ENCODE measurements at regions not wholly inside any gene's neighbourhood (a gene's known extent, or its start where the extent isn't known, plus 50 kb on each side); places are given as distances from the start of the nearest gene placed in this dataset.
A peak's percentile ranks its signal among the peaks of the same experiment; 100 is the strongest.

- Histone ChIP-seq H3K4me2 (peak overlapping the region; percentile 48), H3K4me3 (no peak overlapping the region), H3K36me3 (ENCODE audit: low read depth) (no peaks in the 10 kb centered on the region), H3K4me1 (replicated peaks; ENCODE audit: insufficient read depth) (peaks cover 72% of the 10 kb centered on the region), H2AFZ (no peak overlapping the region), H4K20me1 (ENCODE audit: insufficient read depth) (no peaks in the 10 kb centered on the region), H3K79me2 (ENCODE audit: low read depth) (no peaks in the 10 kb centered on the region), H3K9me2 (ENCODE audit: insufficient read depth) (no peaks in the 10 kb centered on the region), H3K27ac (peak overlapping the region; percentile 96), H3K27me3 (ENCODE audit: insufficient read depth, low read depth) (no peaks in the 10 kb centered on the region), H3K9me3 (ENCODE audit: insufficient read depth, low read depth) (peaks cover 11% of the 10 kb centered on the region; the same call in 1 of the 2 replicates), H3F3A (ENCODE audit: insufficient read depth, low read depth) (peaks cover 32% of the 10 kb centered on the region)
- POLR2A ChIA-PET (ENCODE audit: unreplicated experiment), result interaction anchor here (0.6 to 0.8 kb wide), 2 partner anchors 39 to 71 kb away, joined by 4 to 8 read pairs; no protein-coding TSS in a partner anchor
- peak; percentile 49 to 95 for DNase-seq
- no TSS peak for BruUV-seq (replicated peaks)
- TF ChIP-seq EZH2 (IDR thresholded peaks at IDR 0.05; ENCODE audit: low read depth), result no peak
- TF ChIP-seq CTCF (conservative IDR thresholded peaks at IDR 0.05), result no peak
- CTCF ChIA-PET, result no interaction called here
- intact Hi-C loops (cut with micrococcal nuclease; ENCODE audit: unreplicated experiment), result loop anchor here (1.0 kb wide), 1 partner anchor 9 kb away; no protein-coding TSS in a partner anchor
Observed at GRCh38 chr1:209389258-209389657, 194.3 kb upstream of the CAMK1G start.

- intact Hi-C loops (cut with micrococcal nuclease; ENCODE audit: unreplicated experiment), result loop anchor here (1.0 to 10.0 kb wide), 2 partner anchors 8 to 265 kb away; partner anchors contain the start of gene LAMB3
- H3F3A ChIP-seq (ENCODE audit: insufficient read depth, low read depth), result peaks cover 28% of the 10 kb centered on the region
- H2AFZ ChIP-seq, result no peak overlapping the region
- no peaks in the 10 kb centered on the region for H3K36me3 ChIP-seq (ENCODE audit: low read depth)
- H3K4me2 ChIP-seq, result peak overlapping the region; percentile 37
- ChIA-PET POLR2A (ENCODE audit: unreplicated experiment) (interaction anchor here (0.6 to 0.8 kb wide), 2 partner anchors 38 to 71 kb away, joined by 4 to 8 read pairs; no protein-coding TSS in a partner anchor), CTCF (no interaction called here)
- no TSS peak for BruUV-seq (replicated peaks)
- no peaks in the 10 kb centered on the region for H3K79me2 ChIP-seq (ENCODE audit: low read depth)
- H3K4me1 ChIP-seq (replicated peaks; ENCODE audit: insufficient read depth), result peaks cover 65% of the 10 kb centered on the region
- H3K9me2 ChIP-seq (ENCODE audit: insufficient read depth), result no peaks in the 10 kb centered on the region
- DNase-seq, result no peak
- H4K20me1 ChIP-seq (ENCODE audit: insufficient read depth), result no peaks in the 10 kb centered on the region
- H3K27me3 ChIP-seq (ENCODE audit: insufficient read depth, low read depth), result no peaks in the 10 kb centered on the region
- H3K9me3 ChIP-seq (ENCODE audit: insufficient read depth, low read depth), result peaks cover 11% of the 10 kb centered on the region; the same call in 1 of the 2 replicates
- H3K27ac ChIP-seq, result peak overlapping the region; percentile 96
- H3K4me3 ChIP-seq, result no peak overlapping the region
- no peak for TF ChIP-seq EZH2 (IDR thresholded peaks at IDR 0.05; ENCODE audit: low read depth)
- no peak for TF ChIP-seq CTCF (conservative IDR thresholded peaks at IDR 0.05)
Observed at GRCh38 chr1:209389975-209390374, 193.5 kb upstream of the CAMK1G start.

GRCh38 chr1:209390764-209391163 is 192.8 kb upstream of the CAMK1G start:
- Histone ChIP-seq H3K4me1 (replicated peaks; ENCODE audit: insufficient read depth) (peaks cover 60% of the 10 kb centered on the region), H3K4me3 (no peak overlapping the region), H3K27ac (0 out of 2 replicates have a peak overlapping the region, but pooled peaks have one; percentile 3), H3K27me3 (ENCODE audit: insufficient read depth, low read depth) (no peaks in the 10 kb centered on the region), H3K36me3 (ENCODE audit: low read depth) (no peaks in the 10 kb centered on the region), H3K9me3 (ENCODE audit: insufficient read depth, low read depth) (peaks cover 8% of the 10 kb centered on the region; the same call in 1 of the 2 replicates), H3K4me2 (peak overlapping the region; percentile 14), H2AFZ (no peak overlapping the region), H4K20me1 (ENCODE audit: insufficient read depth) (no peaks in the 10 kb centered on the region), H3K79me2 (ENCODE audit: low read depth) (no peaks in the 10 kb centered on the region), H3K9me2 (ENCODE audit: insufficient read depth) (no peaks in the 10 kb centered on the region), H3F3A (ENCODE audit: insufficient read depth, low read depth) (peaks cover 26% of the 10 kb centered on the region)
- TF ChIP-seq EZH2 (IDR thresholded peaks at IDR 0.05; ENCODE audit: low read depth) (no peak), CTCF (conservative IDR thresholded peaks at IDR 0.05) (no peak)
- intact Hi-C loops (cut with micrococcal nuclease; ENCODE audit: unreplicated experiment), result loop anchor here (10.0 kb wide), 1 partner anchor 264 kb away; the partner anchor contains the start of gene LAMB3
- CTCF ChIA-PET, result no interaction called here
- DNase-seq, result peak in 1 of 2 experiments; percentile 57
- POLR2A ChIA-PET (ENCODE audit: unreplicated experiment), result no interaction called here
- no TSS peak for BruUV-seq (replicated peaks)

Data from PC-9 (cell line).